Esophagus squamous epithelium (tissue), 5 donors: ENCODE measurements at regions not wholly inside any gene's neighbourhood (a gene's known extent, or its start where the extent isn't known, plus 50 kb on each side); places are given as distances from the start of the nearest gene placed in this dataset.
"Not testable (repeated sequence)": the region's sequence is repeated elsewhere in the genome, so short reads cannot be mapped to it uniquely, and the experiment has no call there.

ENCODE experiments used
- DNase-seq: peaks from one replicate; lab custom pipeline; 2025; lab: John Stamatoyannopoulos, UW
- H3K27ac ChIP-seq, 4 donors: fragments of 200-600 bp; sonication (generic); one replicate each; pipeline ENCODE4 v1.5.1; 2016 to 2019; ENCODE audit warnings: mild to moderate bottlenecking in 1 of 4
- H3K27me3 ChIP-seq, 4 donors: fragments of 200-600 bp; sonication (generic); 1 replicate in 3 of 4; 2 replicates in 1 of 4; pipeline versions ENCODE4 v1.5.1 to v1.6.0; 2017 to 2021; ENCODE audit warnings: antibody characterized with exemption in 1 of 4
- H3K36me3 ChIP-seq, 3 donors: fragments of 200-600 bp; sonication (generic); one replicate each; pipeline ENCODE4 v1.5.1; 2016 to 2019
- H3K4me1 ChIP-seq, 3 donors: fragments of 200-600 bp; sonication (generic); one replicate each; pipeline ENCODE4 v1.5.1; 2017 to 2019
- H3K4me3 ChIP-seq, 4 donors: fragments of 200-600 bp; sonication (generic); 1 replicate in 3 of 4; 2 replicates in 1 of 4; pipeline ENCODE4 v1.5.1; 2016 to 2019; ENCODE audit warnings: mild to moderate bottlenecking in 2 of 4, moderate library complexity in 1 of 4
- H3K9me3 ChIP-seq, 3 donors: fragments of 200-600 bp; sonication (generic); one replicate each; pipeline ENCODE4 v1.5.1; 2016 to 2019
- POLR2A ChIP-seq, 4 donors: fragments of 450-650 bp; IDR thresholded peaks; one replicate each; pipeline ENCODE4 v1.6.1; 2017; ENCODE audit warnings: antibody characterized with exemption in 4 of 4, mild to moderate bottlenecking in 4 of 4, moderate library complexity in 3 of 4
- WGBS, 2 donors: methylation state at CpG; one replicate each; pipeline ENCODE4 v1.1.5; 2018; 5-methylcytosine and 5-hydroxymethylcytosine counted together
- intact Hi-C: fragments of 100-400 bp; cut with DNase I; formaldehyde crosslinking; loops from one replicate; pipeline ENCODE4 v1.15.0; 2022
- TF ChIP-seq, protein P1 (sequence below), 6 experiments: fragments of 450-650 bp in 4 of 6; fragments of 200-600 bp in 2 of 6; sonication (generic) in 2 of 6; IDR thresholded peaks; one replicate each; pipeline ENCODE4 v1.5.1; 2016 to 2019; ENCODE audit warnings: antibody characterized with exemption in 6 of 6, mild to moderate bottlenecking in 4 of 6, moderate library complexity in 4 of 6
- donor health status: DM: yes; HTN: yes; CAD: no.

DNA sequence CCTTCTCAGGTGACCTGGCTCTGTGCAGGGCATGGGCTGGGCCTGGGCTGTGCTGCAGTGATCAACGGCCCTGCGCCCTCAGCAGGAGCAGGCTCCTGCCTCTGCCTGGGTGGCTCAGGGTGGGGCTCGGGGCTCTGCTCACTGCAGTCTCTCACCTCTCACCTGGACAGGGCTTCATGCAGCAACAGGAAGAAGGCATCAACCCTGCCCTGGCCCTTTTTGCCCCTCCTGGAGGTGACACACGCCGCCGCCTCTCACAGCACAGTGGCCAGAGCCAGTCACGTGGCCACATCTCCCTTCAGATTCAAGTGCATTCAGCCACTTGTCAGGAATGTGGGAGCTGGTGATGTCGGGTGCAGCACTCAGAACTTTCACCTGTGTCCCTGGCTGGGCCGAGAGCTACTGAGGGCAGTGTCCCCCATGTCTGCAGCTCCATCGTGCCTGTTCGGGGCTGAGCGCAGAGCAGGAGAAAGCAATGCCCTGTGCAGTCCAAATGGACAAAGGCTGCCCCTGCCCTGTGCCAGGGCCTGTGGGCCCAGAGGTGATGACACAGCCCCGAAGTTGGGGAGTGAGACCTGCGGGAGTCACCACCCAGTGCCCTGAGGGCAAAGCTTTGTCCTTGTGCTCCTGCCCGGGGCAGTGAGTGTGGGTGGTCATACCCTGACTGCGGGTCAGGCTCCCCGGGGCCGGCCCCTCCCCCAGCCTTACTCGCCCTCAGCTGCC is 314.0 kb downstream of the PTPRU start:
- WGBS, 2 donors: 25 to 57% methylated on average over 4 of the region's 19 CpGs
- H3K4me1 ChIP-seq: no peaks in the 10 kb centered on the region
- no peaks in the 10 kb centered on the region for H3K9me3 ChIP-seq
- H3K4me3 ChIP-seq: no peak overlapping the region
- H3K27ac ChIP-seq: no peak overlapping the region
- peaks cover 0 to 18% (median 0%) of the 10 kb centered on the region in 4 donors for H3K27me3 ChIP-seq
- no peak for TF ChIP-seq POLR2A (IDR thresholded peaks at IDR 0.05)
- TF ChIP-seq, protein P1, sequence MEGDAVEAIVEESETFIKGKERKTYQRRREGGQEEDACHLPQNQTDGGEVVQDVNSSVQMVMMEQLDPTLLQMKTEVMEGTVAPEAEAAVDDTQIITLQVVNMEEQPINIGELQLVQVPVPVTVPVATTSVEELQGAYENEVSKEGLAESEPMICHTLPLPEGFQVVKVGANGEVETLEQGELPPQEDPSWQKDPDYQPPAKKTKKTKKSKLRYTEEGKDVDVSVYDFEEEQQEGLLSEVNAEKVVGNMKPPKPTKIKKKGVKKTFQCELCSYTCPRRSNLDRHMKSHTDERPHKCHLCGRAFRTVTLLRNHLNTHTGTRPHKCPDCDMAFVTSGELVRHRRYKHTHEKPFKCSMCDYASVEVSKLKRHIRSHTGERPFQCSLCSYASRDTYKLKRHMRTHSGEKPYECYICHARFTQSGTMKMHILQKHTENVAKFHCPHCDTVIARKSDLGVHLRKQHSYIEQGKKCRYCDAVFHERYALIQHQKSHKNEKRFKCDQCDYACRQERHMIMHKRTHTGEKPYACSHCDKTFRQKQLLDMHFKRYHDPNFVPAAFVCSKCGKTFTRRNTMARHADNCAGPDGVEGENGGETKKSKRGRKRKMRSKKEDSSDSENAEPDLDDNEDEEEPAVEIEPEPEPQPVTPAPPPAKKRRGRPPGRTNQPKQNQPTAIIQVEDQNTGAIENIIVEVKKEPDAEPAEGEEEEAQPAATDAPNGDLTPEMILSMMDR (IDR thresholded peaks at IDR 0.05): no peak
- no peak for DNase-seq
- intact Hi-C loops: no loop called here
- H3K36me3 ChIP-seq: no peaks in the 10 kb centered on the region

DNA sequence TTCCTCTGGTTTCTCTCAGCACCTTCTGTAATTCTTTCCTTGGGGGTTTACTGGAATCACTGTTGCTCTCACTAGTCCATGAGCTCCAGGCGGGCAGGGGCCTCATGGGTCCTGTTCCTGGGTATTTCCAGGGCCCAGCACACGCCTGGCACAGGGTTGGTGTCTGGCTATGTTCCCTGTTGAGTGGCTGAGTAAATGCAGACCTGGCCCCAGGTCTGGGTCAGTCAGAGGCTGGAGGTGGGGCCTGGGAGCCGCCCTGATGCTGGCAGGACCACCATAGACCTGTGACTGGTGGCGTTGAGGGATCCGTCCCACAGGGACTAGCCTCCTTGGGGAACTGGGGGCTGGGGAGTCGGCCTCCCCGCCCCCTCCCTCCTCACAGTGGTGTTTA is 313.4 kb downstream of the PTPRU start:
- H3K4me1 ChIP-seq, intact Hi-C loops, DNase-seq, H3K4me3 ChIP-seq, H3K27ac ChIP-seq, H3K9me3 ChIP-seq, H3K36me3 ChIP-seq: not testable (repeated sequence)
- no CpG with 5 or more reads among the region's 7 CpGs for WGBS, 2 donors
- H3K27me3 ChIP-seq: peaks cover 0 to 18% (median 0%) of the 10 kb centered on the region in 4 donors

- H3K36me3 ChIP-seq: no peaks in the 10 kb centered on the region
- TF ChIP-seq POLR2A (IDR thresholded peaks at IDR 0.05): no peak
- TF ChIP-seq, protein P1 (IDR thresholded peaks at IDR 0.05): no peak
- no peak overlapping the region for H3K4me3 ChIP-seq
- no peak for DNase-seq
- 68 to 76% methylated on average over 4 to 6 of the region's 6 CpGs for WGBS, 2 donors
- H3K4me1 ChIP-seq: no peaks in the 10 kb centered on the region
- intact Hi-C loops: no loop called here
- no peaks in the 10 kb centered on the region for H3K9me3 ChIP-seq
- H3K27ac ChIP-seq: no peak overlapping the region
- H3K27me3 ChIP-seq: peaks cover 0 to 18% (median 0%) of the 10 kb centered on the region in 4 donors
Observed at GRCh38 chr1:29549001-29549400, 312.7 kb downstream of the PTPRU start.

DNA sequence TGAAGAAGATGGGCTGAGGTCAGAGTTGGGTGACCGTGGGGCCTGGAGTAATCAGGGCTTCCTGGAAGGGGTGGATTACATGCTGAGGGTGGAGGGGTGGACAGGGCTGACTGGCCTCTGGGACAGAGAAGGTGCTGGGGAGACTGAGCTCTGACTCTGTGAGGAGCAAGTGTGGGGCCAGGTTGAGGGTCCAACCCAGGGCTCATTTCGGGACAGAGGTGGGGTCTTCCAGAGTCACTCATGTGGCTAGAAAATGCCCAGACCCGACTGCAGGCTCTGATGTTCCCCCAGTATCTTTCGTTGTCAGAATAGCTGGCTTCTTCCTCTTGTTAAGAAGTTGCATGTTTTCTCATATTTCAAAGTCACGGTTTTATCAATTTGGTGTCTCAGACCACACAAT is 311.8 kb downstream of the PTPRU start:
- no peak overlapping the region for H3K4me3 ChIP-seq
- no peak for DNase-seq
- H3K27me3 ChIP-seq: peaks cover 0 to 18% (median 0%) of the 10 kb centered on the region in 4 donors
- no peaks in the 10 kb centered on the region for H3K9me3 ChIP-seq
- intact Hi-C loops: no loop called here
- H3K27ac ChIP-seq: no peak overlapping the region
- no peaks in the 10 kb centered on the region for H3K4me1 ChIP-seq
- TF ChIP-seq, protein P1 (IDR thresholded peaks at IDR 0.05): no peak
- TF ChIP-seq POLR2A (IDR thresholded peaks at IDR 0.05): no peak
- WGBS, 2 donors: 44 to 50% methylated on average over 5 of the region's 5 CpGs
- no peaks in the 10 kb centered on the region for H3K36me3 ChIP-seq

- H3K4me1 ChIP-seq: no peaks in the 10 kb centered on the region
- no peak for TF ChIP-seq POLR2A (IDR thresholded peaks at IDR 0.05)
- TF ChIP-seq, protein P1 (IDR thresholded peaks at IDR 0.05): no peak
- H3K36me3 ChIP-seq: no peaks in the 10 kb centered on the region
- 85 to 91% methylated on average over 4 to 5 of the region's 5 CpGs for WGBS, 2 donors
- no peak overlapping the region for H3K4me3 ChIP-seq
- no peak for DNase-seq
- H3K27me3 ChIP-seq: peaks cover 0 to 18% (median 0%) of the 10 kb centered on the region in 4 donors
- H3K27ac ChIP-seq: no peak overlapping the region
- intact Hi-C loops: no loop called here
- H3K9me3 ChIP-seq: no peaks in the 10 kb centered on the region
Observed at GRCh38 chr1:29547300-29547699, 311.0 kb downstream of the PTPRU start.
